ENCODE measurements at regions not wholly inside any gene's neighbourhood (a gene's known extent, or its start where the extent isn't known, plus 50 kb on each side); places are given as distances from the start of the nearest gene placed in this dataset.

DNA sequence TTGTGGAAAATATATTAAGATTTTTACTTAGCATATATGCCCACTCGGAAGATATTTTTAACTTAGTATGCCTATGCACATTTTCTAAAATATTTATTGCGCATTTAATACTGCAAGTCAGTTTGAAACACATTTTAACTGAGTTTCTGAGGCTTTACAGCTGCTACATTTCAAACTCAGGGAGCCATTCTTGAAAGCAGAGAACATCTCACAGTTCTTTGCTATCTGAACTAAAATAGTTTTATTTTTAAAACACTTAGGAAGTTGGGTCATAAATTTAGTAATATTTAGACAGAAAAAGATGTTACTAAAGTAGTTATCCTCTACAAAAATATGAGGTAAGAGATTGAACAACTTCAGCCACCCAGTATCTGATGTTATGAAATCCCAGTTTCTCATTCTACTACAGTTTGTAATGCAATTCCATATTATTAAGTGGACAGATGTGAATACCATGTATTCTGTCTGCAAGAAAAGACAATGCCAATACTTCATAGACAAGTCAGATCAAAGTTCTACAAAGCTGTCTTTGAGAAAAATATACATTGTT lies 409.9 kb upstream of the EDIL3 start:
- Histone ChIP-seq H3K27ac (no peak overlapping the region), H3K9me3 (no peaks in the 10 kb centered on the region), H3K4me1 (no peaks in the 10 kb centered on the region), H3K27me3 (no peaks in the 10 kb centered on the region), H3K36me3 (no peaks in the 10 kb centered on the region), H3K4me3 (no peak overlapping the region)
- WGBS, 2 donors = 73 to 83% methylated on average over 2 of the region's 2 CpGs
- intact Hi-C loops (cut with DNase I) = no loop called here
- DNase-seq = no peak
- TF ChIP-seq EP300 (IDR thresholded peaks at IDR 0.05) = no peak
- no peak for TF ChIP-seq POLR2A (IDR thresholded peaks at IDR 0.05)
- TF ChIP-seq POLR2AphosphoS5 (IDR thresholded peaks at IDR 0.05) = no peak
- TF ChIP-seq, protein P1, sequence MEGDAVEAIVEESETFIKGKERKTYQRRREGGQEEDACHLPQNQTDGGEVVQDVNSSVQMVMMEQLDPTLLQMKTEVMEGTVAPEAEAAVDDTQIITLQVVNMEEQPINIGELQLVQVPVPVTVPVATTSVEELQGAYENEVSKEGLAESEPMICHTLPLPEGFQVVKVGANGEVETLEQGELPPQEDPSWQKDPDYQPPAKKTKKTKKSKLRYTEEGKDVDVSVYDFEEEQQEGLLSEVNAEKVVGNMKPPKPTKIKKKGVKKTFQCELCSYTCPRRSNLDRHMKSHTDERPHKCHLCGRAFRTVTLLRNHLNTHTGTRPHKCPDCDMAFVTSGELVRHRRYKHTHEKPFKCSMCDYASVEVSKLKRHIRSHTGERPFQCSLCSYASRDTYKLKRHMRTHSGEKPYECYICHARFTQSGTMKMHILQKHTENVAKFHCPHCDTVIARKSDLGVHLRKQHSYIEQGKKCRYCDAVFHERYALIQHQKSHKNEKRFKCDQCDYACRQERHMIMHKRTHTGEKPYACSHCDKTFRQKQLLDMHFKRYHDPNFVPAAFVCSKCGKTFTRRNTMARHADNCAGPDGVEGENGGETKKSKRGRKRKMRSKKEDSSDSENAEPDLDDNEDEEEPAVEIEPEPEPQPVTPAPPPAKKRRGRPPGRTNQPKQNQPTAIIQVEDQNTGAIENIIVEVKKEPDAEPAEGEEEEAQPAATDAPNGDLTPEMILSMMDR (IDR thresholded peaks at IDR 0.05) = no peak

DNA sequence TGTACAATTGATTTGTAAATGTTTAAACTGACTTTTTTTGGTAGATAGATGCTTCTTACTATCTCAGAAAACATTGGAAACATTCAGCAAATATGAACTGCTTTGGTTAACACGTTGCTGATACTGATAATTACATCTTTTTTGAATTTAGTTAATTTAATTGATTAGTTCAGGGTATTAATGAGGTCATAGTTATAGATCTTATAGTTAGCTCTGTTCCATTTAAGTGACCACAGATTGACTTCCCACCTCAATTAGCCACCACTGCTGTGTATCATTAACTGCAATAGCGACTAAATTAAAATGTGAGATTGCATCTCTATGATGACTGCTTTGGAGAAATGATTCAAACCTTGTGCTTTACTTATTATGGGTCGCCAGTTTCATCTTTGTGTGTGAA lies 407.1 kb upstream of the EDIL3 start:
- Histone ChIP-seq H3K4me1 (no peaks in the 10 kb centered on the region), H3K9me3 (no peaks in the 10 kb centered on the region), H3K36me3 (no peaks in the 10 kb centered on the region), H3K4me3 (no peak overlapping the region), H3K27me3 (no peaks in the 10 kb centered on the region), H3K27ac (no peak overlapping the region)
- TF ChIP-seq POLR2AphosphoS5 (IDR thresholded peaks at IDR 0.05) = no peak
- no peak for TF ChIP-seq POLR2A (IDR thresholded peaks at IDR 0.05)
- no peak for DNase-seq
- 59 to 76% methylated on average over 3 of the region's 3 CpGs for WGBS, 2 donors
- intact Hi-C loops (cut with DNase I) = no loop called here

DNA sequence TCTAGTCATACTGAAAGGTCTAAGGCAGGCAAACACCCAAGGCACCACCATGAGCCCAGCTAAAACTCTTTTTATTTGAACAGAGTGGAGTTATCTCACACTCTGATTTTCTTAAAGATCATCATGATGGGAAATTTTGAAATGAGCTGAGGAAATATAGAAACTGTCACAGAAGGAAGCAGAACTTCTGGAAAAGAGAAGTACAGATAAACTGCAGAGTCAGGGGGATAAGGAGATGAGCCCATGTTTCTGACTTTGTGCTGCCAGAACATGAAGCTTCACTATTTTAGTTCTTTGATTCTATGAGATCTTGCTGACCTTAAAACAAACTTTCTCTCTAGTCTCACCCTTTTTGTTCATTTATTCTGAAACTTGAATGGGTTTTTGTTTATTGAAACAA lies 406.5 kb upstream of the EDIL3 start:
- TF ChIP-seq POLR2A (IDR thresholded peaks at IDR 0.05) (no peak), POLR2AphosphoS5 (IDR thresholded peaks at IDR 0.05) (no peak), EP300 (IDR thresholded peaks at IDR 0.05) (no peak)
- TF ChIP-seq, protein P1 (IDR thresholded peaks at IDR 0.05) = no peak
- Histone ChIP-seq H3K4me3 (no peak overlapping the region), H3K4me1 (no peaks in the 10 kb centered on the region), H3K27me3 (no peaks in the 10 kb centered on the region), H3K27ac (no peak overlapping the region), H3K36me3 (no peaks in the 10 kb centered on the region), H3K9me3 (no peaks in the 10 kb centered on the region)
- intact Hi-C loops (cut with DNase I) = no loop called here
- DNase-seq = no peak

DNA sequence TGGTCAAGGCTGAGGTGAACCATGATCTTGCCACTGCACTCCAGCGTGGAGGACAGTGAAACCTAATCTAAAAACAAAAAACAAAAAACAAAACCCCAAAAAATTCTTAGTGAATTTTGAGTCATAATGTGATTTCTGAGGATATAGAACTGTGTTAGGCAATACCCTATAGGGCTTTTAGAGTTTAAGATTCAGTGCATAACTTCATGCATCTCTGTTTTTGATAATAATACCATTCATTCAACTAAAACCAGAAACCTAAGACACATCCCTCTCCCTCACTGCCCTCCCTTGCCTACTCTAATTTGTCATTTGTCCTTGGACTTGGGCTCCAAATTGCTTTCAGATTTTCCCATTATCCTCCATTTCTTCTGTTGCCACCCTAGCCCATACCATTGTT lies 405.7 kb upstream of the EDIL3 start:
- TF ChIP-seq POLR2AphosphoS5 (IDR thresholded peaks at IDR 0.05) (no peak), POLR2A (IDR thresholded peaks at IDR 0.05) (no peak), EP300 (IDR thresholded peaks at IDR 0.05) (no peak)
- TF ChIP-seq, protein P1 (IDR thresholded peaks at IDR 0.05) = no peak
- Histone ChIP-seq H3K4me3 (no peak overlapping the region), H3K27ac (no peak overlapping the region), H3K9me3 (no peaks in the 10 kb centered on the region), H3K4me1 (no peaks in the 10 kb centered on the region), H3K27me3 (no peaks in the 10 kb centered on the region), H3K36me3 (no peaks in the 10 kb centered on the region)
- 74 to 83% methylated on average over 1 of the region's 1 CpG for whole genome bisulfite sequencing, 2 donors
- intact Hi-C loops (cut with DNase I) = no loop called here
- no peak for DNase-seq

DNA sequence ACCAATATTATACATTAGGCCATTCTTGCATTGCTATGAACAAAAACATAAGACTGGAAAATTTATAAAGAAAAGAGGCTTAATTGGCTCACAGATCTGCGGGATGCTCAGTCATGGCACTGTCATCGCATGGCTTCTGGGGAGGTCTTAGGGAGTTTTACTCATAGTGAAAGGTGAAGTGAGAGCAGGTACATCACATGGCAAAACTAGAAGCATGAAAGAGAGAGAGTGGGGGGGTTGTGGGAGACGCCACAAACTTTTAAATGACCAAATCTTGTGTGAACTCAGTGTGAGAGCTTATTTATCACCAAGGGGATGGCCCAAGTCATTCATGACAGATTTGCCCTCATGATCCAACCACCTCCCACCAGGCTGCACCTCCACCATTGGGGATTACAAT lies 398.3 kb upstream of the EDIL3 start:
- intact Hi-C loops (cut with DNase I) = no loop called here
- Histone ChIP-seq H3K27me3 (no peaks in the 10 kb centered on the region), H3K36me3 (no peaks in the 10 kb centered on the region), H3K4me1 (no peaks in the 10 kb centered on the region), H3K9me3 (no peaks in the 10 kb centered on the region), H3K27ac (no peak overlapping the region), H3K4me3 (no peak overlapping the region)
- DNase-seq = no peak
- WGBS, 2 donors = 93 to 95% methylated on average over 3 of the region's 3 CpGs
- TF ChIP-seq EP300 (IDR thresholded peaks at IDR 0.05) = no peak
- TF ChIP-seq, protein P1 (IDR thresholded peaks at IDR 0.05) = no peak
- TF ChIP-seq POLR2A (IDR thresholded peaks at IDR 0.05) = no peak
- TF ChIP-seq POLR2AphosphoS5 (IDR thresholded peaks at IDR 0.05) = no peak

Measured in sigmoid colon (tissue), 6 donors.